HG02852 (cell line): ENCODE measurements at regions not wholly inside any gene's neighbourhood (a gene's known extent, or its start where the extent isn't known, plus 50 kb on each side); places are given as distances from the start of the nearest gene placed in this dataset.
"Not testable (repeated sequence)": the region's sequence is repeated elsewhere in the genome, so short reads cannot be mapped to it uniquely, and the experiment has no call there.

Experiments
- ATAC-seq: cut with Tn5 transposase; IDR thresholded peaks from one replicate; pipeline ENCODE4 v1.9.1; 2021; ENCODE audit warnings: mild to moderate bottlenecking, moderate library complexity; ENCODE audit not compliant: unreplicated experiment

DNA sequence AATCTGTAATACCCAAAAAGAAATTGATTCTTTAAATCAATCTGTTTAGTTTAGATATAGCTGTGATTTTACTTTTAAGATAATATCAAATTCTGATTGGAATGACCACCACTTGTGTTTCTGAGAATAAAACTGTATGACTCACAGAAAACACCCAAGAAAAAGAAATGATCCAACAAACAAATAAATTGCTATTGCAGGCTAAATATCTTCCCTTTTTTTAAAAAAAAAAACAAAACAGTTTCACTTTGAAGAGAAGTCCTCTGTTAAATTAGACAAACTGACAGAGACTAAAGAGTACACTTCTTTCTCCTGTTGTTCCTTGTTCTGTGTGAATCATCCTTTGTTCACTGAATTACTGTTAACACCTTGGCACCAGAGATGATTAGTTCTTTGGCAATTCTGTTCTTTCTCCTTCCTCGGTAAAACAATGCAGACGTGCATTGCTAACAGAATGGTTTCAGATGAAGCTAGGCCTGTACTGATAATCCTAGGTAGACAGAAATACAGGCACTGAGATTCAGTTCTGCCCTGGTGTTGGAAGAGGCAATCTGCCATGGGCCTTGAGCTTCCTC, 895.2 kb upstream of the CITED2 start:
- no peak for ATAC-seq

DNA sequence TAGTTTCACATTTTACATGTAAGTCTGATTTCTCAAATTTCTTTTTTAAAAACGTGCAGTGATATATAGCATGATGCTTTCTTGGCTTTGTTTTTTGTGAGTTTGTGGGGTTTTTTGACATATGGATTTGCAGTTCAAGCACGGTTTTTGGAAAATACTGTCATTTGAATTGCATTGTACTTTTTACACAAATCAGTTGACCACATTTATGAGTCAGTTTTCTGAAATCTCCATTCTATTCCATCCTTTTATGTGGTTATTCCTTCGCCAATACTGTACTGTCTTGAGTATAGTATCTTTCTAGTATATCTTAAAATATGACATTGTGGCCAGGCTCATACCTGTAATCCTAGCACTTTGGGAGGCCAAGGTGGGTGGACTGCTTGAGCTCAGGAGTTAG, 890.0 kb upstream of the CITED2 start:
- ATAC-seq, result no peak

DNA sequence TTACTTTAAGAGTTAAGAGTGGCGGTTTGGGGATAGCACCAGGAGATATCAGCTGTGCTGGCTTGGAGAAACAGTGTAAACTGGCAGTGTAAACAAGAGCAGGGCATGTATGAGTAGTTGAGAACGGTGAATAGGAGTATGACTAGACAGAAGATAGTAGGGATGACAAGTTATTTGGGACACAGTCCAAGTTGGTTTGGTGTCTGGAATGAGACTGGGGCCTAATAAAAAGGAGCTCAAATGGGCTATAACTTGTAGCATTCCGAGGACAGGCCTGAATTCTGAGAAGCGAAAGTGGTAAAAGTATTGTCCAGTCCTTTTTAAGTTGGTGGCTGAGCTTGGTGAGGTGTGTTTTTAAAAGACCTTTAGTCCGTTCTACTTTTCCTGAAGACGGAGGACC, 883.9 kb upstream of the CITED2 start:
- ATAC-seq, result not testable (repeated sequence)

DNA sequence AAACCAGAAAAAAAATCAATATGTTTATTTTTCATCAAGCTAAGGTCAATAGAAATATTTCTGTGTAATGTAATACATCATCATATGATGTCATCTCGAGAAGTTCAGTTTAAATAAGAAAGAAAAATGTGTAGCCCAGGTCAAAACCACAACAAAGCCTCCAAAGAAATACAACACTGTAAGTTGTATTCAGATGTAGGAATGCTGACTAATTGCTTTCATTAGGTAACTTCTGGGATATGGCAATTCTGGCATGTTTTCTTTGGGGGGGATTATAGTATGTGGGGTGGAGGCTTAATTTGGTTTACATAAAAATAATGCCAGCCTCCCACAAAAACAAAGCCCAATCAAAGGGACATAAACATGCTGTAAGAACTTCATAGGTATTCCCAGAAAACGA, 881.8 kb upstream of the CITED2 start:
- ATAC-seq, result no peak

DNA sequence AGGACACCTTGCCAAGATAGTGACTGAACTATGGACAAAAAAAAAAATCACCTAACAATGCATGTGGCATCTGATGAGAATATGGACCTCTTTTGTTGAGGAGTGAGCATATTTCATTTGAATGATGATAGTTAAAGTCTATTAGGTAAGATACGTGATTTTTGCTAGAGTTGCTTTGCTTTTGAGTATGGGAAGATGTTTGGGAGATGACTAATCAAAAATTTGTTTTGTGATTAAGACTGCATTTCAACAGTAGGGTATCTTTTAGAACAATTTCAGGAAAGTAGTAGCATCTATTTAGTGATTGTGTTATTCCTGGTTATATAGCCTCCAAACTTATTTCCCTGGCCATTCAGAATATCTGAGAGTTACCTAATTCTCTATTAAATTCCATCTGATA, 878.6 kb upstream of the CITED2 start:
- ATAC-seq, result no peak

DNA sequence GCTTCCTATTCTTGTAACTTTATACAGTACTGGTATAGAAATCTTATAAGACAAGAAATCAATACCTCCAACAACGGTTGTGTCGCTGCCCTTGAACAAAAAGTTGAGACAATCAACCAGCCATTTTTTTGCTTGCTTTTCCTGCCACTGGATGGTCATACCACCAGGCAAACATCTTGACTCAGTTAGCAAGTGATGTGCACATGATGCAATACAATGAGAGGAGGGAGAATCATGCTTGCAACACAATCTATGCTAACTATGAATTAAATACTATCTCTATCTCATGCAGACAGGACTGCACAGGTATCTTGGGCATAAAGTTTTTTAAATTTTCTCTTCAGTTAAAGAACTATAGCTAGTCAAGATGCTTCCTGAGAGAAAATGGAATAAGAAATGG, 877.7 kb upstream of the CITED2 start:
- ATAC-seq, result no peak

DNA sequence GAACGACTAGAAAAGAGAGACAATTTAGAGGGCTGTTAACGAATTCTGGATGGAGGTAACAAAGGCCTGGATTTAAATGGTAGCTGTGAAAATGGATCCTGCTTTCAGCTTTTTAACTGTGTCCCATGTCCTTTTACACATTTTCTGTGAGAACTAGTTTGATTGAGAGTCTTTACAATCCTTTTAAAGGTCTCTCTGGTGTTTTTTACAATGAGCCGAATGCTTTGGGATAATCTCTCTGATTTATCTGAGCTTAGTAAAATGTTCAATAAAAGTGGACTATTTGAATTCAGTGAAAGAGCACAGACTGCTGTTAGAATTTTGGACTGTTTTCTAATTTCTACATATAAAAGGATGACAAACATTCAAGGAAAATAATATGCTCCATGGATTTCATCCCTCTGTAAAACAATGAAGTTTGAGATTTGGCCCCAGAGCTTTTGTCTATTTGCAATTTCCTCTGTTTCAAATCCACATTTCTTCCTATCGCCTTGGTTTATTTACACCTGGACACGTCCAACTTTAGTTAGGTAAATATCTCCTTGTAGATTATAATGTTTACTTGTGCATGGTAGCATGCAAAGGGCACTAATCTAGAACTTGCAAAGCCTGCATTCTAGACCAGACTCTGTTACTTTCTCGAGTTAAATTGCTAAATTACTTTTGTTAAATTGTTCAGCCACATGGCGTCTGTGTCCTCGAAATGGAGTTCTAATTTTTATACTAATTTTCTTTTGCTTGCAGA, 871.0 kb upstream of the CITED2 start:
- ATAC-seq, result no peak

DNA sequence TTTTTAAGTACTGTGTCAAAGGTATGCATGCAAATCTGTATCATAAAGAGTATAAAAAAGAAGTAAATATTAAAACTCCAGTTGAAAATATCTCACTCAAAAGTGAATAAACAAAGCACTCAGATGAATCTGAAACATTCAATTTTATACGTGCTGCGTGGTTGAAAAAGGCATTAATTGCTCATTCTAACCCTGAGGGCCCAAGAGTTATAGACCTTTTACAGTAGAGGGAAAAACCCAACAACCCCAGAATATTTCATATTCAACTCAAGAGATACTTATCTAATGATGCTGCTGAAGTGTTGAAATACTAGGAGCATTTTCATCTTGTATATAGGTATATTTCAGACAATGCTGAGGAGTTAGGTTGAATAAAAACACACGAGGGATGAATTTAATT, 862.8 kb upstream of the CITED2 start:
- ATAC-seq, result no peak

DNA sequence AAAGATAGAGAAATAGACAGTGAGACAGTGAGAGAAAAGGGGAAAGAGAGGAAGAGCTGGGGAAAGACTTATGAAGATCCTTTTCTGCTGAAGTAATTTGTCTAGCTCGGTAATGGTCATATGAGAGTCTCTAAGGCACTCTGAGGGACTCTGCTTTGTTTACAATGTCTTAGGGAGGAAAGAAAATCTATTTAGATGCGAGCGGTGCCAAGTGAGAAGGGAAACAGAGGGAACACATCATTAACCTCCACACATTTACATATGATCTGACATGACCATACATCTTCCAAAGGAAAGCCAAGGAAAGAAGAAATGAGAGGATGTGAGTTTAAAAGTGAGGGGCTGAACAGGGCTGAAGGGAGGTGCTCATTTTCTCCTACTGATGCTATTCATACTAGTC, 862.3 kb upstream of the CITED2 start:
- ATAC-seq, result no peak

DNA sequence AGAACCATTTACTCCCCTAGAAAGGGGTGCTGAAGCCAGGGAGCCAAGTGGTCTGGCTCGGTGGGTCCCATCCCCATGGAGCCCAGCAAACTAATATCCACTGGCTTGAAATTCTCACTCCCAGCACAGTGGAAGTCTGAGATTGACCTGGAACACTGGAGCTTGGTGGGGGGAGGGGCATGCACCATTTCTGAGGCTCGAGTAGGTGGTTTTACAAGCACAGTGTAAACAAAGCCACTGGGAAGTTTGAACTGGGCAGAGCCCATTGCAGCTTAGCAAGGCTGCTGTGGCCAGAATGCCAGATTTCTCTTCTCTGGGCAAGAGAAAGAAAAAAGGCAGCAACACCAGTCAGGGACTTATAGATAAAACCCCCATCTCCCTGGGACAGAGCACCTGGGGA, 855.8 kb upstream of the CITED2 start:
- no peak for ATAC-seq

DNA sequence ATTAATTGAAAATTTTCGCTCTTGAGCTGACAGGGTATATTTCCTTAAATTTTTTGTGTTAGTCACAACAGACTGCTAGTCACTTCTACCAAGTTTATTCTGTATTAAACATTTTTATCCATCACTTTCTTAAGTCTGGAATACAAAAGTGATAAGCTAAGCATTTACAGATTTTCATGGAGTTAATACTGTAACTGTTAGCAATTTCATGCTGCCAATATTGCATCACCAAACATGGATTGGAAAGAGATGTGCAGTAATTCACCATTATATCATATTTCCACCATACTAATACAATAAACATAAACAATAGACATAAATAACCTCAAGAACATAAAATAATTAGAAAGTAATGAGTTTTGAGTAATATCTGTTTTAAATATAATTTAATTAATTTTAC, 854.0 kb upstream of the CITED2 start:
- ATAC-seq, result no peak

DNA sequence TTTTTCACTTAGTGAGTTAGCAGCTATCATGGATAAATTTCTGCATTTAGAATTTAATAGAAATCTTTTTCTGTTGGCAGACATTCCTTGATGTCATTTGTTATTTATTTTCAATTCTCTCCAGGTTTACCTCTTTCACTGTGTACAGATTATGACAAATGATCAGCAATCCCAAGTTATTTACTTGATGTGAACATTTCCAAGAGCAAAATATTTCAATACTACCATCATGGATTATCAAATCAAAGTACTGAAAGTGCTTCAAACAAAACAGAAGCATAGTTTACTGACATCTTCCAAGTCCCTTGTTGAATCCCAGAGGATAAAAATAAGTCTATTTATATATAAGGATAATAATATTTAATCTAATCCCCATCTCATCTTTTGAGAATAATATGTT, 852.2 kb upstream of the CITED2 start:
- ATAC-seq, result no peak

DNA sequence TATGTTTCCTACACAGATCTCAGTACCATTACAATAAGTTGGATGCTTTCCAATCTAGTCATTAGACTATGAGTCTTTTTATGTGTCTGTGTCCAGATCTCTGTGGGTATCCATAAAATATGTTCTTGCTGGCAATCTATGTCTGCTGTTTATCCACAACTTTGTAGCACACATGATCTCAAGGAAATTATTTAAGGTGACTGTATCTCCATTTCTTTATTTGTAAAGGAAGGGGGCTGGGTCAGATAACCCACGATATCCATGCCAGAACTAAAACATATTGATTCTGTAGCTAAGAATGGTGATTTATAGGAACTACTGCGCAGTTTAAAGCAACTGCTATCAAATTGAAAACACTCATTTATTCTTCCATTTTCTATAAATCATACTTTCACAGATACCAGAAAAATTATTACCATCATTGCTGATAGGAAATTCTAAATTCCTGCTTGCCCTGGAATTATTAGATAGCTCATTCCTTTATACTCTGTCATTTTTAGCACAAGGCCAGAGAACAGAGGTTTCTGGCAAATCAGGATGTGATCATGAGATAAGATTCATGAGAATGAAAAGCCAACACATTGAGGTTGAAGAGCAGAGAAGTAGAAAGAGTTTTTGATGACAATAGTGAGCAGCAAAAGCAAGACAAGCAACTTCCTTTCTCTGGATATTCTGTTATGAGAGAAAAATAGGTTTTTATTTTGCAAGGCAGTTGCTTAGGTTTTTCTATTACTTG, 851.4 kb upstream of the CITED2 start:
- no peak for ATAC-seq

DNA sequence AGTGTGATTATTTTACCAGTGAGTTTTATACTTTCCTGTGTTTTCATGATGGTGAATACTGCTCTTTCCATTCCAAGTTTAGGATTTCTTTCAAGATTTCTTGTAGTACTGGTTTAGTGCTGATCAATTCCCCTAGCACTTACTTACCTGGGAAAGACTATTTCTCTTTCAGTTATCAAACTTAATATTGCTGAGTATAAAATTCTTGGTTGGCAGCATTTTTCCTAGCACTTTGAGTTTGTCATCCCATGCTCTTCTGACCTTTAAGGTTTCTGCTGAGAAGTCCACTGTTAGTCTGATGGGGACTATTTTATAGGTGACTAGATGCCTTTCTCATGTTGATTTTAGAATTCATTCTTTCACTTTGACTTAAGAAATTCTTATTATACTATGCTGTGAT, 842.8 kb upstream of the CITED2 start:
- ATAC-seq, result no peak

DNA sequence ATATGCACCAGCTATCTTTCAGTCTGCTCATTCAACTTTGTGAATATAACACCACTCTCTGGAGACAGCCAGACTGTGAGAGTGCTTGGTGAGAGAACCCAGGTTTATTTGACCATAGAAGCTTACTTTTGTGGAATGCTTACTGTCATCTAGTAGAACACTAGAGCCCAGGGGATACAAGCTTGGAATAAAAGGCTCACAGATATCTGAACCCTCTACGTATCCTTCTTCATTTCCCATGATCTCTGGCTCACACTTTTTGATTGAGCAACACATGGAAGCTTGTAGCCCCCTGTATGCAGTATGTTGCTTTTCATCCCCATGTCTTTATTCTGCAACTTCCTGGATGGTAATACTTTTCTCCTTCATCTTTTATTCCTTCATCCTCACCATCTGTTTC, 835.3 kb upstream of the CITED2 start:
- ATAC-seq, result no peak

DNA sequence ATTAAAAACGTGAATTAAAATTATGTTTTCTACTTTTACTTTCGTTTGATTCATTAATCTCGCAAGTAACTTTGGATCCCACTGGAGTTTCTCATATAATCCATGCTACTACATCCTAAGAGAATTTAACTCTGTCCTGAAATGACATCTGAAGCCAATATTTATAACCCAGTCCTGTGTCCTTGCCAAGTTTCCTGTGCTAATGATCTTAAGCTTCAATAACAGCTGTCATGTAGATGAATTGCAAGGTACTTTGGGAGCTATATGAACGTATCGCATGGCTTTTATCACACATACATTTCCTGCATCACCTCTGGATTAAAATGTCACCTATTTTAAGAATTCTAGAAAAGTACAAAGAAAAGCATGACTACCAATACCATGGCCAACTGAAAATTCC, 833.8 kb upstream of the CITED2 start:
- no peak for ATAC-seq

DNA sequence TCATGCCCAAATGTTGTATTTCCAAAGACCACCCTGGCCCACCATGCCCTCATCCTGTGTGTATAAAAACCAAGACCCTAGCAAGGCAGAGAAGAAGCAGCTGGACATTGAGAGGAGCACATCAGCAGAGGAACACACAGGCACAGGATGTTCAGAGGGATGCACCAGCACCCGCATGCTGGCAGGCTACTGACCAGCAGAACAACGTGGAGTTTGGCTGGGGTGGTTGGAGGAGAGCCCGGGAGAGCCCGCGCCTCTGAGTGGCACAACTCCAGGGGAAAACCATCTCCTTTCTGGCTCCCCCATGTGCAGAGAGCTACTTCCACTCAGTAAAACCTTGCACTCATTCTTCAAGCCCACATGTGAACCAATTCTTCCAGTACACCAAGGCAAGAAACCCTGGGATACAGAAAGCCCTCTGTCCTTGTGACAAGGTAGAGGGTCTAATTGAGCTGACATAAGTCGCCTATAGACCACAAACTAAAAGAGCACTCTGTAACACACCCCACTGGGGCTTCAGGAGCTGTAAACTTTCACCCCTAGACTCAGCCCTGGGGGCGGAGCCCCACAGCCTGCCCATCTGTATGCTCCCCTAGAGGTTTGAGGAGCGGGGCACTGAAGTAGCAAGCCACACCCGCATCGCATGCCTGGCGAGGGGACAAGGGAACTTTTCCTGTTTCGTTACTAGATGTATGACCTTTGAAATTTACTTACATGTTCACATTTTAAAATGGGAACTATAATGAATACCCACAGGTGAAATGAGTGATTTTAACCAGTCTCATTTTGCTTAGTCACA, 831.5 kb upstream of the CITED2 start:
- no peak for ATAC-seq

DNA sequence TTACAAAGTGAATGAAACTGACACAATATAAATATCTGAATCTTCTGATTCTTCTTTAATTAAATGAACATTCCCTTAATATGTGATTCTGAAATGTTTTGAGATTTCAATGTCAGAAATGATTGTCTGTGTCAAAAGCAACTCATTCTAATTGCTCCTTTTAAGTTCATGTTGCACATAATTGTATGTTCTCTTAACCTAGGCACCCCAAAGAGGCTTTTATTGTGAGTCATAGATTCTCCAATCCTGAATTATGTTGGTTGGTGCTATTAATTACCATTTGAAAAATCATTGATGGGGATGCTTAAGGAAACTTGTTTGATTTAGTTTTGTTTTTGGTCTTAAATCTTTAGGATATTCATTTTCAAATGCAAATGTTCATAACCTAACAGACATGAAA, 829.7 kb upstream of the CITED2 start:
- ATAC-seq, result no peak

DNA sequence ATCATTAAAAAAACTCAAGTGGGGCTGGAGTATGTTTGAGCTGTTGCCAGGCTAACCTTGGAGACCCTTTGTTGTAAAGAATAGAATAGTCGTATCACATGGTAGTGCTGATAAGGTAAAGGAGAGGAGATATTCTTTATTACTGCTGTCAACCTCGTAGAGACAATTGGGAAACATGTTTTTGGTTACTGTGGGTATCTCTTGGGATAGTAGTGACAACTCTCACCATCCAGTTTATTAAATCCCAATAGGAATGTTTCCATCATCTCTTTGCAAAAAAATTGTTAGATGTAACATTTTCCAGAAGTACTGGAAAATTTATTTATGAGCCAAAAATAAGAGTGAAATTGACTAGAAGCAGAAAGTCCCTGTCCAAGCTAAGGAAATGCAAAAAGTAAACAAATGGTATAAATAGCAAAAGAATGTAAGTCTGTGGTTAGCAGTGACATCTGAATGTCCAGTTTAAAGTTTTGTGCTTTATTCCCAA, 829.3 kb upstream of the CITED2 start:
- ATAC-seq, result no peak

DNA sequence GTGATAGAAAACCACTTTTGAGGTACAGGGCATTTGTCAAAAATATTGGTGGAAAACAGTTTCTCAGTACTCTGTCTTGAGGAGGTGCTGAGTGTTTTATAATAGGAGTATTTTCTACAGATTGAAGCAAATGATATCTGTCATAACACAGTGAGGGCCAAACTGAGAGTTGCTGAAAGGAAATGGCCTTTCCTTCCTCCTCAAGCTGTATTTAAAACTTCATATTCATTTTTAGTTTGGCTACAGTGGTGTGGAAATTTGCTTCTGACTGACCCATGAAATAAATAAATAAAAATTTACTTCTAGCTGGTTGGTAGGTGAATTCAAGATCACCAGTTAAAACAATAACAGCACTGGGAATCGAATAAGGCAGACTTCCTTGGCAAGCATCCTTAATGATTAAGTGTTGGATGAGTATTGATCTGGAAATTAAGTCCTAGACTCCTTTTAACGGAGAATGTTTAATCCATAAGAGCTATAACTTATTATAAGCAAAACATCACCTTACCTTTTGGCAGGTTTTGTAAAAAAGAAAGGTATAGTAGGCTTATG, 828.6 kb upstream of the CITED2 start:
- ATAC-seq, result no peak
